AG09319 (cell line): ENCODE measurements at regions not wholly inside any gene's neighbourhood (a gene's known extent, or its start where the extent isn't known, plus 50 kb on each side); places are given as distances from the start of the nearest gene placed in this dataset.

Source experiments
- DNase-seq: peaks from one replicate; pipeline ENCODE4 v3.0.0-alpha.2; 2010; ENCODE audit warnings: low read depth; ENCODE audit errors: extremely low read depth
- CTCF ChIP-seq: IDR thresholded peaks from 2 replicates; pipeline ENCODE4 v1.5.1; 2011; ENCODE audit warnings: low read depth, mild to moderate bottlenecking, inconsistent platforms, low read length, moderate library complexity

- no peak for TF ChIP-seq CTCF
- no peak for DNase-seq
These were observed 127.4 kb downstream of the MGST1 start for GRCh38 chr12:16474801-16475200.

GRCh38 chr12:16475521-16475920, 128.1 kb downstream of the MGST1 start:
- no peak for TF ChIP-seq CTCF
- DNase-seq, result no peak

GRCh38 chr12:16482726-16483125, 123.2 kb downstream of the LMO3 start:
- no peak for TF ChIP-seq CTCF
- DNase-seq, result no peak

- no peak for TF ChIP-seq CTCF
- no peak for DNase-seq
These were observed 113.7 kb downstream of the LMO3 start for GRCh38 chr12:16492240-16492639.

GRCh38 chr12:16492820-16493797, 112.9 kb downstream of the LMO3 start:
- DNase-seq, result no peak
- TF ChIP-seq CTCF, result no peak

- no peak for TF ChIP-seq CTCF
These were observed 110.8 kb downstream of the LMO3 start for GRCh38 chr12:16495196-16495595.

More at GRCh38 chr12:16495196-16495595, 110.8 kb downstream of the LMO3 start:
- DNase-seq, result no peak
